ENCODE measurements at regions not wholly inside any gene's neighbourhood (a gene's known extent, or its start where the extent isn't known, plus 50 kb on each side); places are given as distances from the start of the nearest gene placed in this dataset.
"Not testable (repeated sequence)": the region's sequence is repeated elsewhere in the genome, so short reads cannot be mapped to it uniquely, and the experiment has no call there.

GRCh38 chr4:18524667-18525066 lies 503.1 kb upstream of the LCORL start:
- DNase-seq: no peak

GRCh38 chr4:18518098-18518497 lies 496.5 kb upstream of the LCORL start:
- no peak for DNase-seq

DNA sequence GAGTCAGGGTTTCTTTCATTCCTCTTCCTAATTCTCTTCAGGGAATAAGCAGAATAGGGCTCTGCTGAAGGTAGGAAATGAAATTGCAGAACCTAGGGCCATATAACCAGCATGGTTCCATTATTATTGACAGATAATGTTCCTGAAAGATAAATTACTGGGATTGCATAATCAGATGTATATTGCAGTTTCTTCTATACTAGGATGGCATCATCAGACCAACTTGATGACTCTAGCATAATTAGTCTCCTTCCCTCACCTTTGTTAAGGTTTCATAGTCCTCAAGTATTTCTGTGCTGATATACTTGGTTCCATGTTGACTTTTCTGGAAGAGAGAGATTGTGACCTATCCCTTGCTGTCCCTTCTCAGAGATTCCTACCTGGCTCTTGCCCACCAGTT lies 492.3 kb upstream of the LCORL start:
- no peak for DNase-seq

DNA sequence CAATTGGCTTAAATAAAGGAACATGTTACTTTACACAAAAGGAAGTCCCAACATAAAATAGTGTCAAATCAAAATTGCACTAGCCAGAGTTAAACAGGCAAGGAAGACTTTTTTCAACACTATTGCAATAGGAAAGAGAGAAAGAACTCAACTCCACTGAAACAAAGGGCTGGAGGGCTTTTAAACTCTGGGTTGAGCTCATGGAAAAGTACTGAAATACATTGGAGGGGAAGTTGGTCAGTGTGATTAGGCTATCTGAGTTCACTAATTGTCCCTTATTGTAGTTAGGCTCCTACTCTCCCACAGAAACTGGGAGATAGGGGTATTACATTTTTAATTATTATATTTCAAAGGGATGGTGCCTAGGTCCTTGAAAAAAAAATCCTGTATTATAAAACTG lies 491.2 kb upstream of the LCORL start:
- no peak for DNase-seq

GRCh38 chr4:18511727-18512126 lies 490.2 kb upstream of the LCORL start:
- DNase-seq: no peak

DNA sequence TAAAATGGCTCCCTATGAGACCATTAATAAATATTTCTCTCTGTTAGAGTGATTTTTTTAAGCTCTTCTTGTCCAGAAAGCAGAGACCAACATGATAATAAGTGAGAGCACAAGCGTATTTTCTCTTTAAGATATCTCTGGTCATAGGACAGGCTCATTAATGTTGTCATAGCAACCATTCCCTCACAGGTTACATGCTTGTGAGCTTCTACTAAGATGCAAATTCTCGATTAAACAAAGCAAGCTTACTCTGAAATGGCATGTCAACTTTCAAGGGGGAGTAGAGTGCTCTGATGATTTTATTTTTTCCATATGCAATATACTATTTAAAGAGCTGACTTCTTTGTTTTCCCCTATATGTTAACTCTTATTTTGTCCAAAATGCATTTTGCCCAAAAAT lies 487.2 kb upstream of the LCORL start:
- no peak for DNase-seq

DNA sequence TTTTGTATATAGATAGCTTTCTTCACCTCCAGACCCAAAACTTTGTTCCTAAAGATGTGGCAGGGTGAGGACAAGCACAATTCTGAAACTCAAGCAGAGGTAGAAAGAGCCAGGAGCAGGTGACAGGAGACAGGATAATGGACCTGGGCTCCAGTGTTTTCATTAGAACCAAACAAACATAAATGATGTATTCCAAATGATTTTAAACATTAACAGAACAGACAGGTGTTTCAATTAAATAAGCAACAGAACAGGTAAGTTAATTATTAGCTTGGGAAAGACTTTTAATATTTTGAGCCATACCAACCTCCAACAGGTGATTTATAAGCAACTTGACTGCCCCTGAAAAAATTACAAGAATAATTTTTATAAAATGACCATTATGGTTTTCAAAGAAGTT lies 459.4 kb upstream of the LCORL start:
- DNase-seq: no peak

DNA sequence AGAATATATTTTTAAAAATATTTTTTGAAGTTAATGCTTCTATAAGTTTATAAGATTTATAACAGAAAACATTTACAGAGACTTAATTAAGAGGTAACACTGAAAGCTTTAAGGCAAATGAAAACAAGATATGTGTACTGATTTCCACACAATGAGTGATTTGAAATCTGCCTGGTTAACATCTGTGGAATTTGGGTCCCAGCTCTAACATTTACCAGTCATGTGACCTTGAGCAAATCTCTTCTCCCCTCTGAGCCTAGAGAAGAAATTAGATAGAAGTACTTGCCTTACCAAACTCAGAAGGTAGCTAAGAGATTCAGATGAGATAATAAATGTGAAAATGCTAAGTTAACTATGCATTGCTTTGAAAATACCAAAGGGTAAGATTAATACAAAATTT lies 458.8 kb upstream of the LCORL start:
- DNase-seq: no peak

DNA sequence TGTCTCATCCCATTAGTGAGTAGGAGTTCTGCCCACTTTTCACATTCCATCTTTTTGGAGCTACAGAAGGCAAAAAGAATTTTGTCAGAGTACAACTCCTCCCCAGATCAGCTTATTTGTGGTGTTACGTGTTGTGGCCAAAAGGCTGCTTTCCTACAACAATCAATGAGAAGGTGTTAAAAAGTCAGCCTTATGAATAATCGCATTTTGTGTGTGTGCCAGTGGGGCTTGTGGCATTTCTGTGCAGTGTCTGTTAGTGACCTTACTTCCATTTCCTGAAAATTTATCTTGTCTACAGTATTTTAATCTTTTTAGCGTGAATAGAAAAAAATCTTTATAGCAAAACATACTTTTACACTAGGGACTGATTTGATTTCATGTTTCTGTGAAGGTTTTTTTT lies 458.3 kb upstream of the LCORL start:
- no peak for DNase-seq

DNA sequence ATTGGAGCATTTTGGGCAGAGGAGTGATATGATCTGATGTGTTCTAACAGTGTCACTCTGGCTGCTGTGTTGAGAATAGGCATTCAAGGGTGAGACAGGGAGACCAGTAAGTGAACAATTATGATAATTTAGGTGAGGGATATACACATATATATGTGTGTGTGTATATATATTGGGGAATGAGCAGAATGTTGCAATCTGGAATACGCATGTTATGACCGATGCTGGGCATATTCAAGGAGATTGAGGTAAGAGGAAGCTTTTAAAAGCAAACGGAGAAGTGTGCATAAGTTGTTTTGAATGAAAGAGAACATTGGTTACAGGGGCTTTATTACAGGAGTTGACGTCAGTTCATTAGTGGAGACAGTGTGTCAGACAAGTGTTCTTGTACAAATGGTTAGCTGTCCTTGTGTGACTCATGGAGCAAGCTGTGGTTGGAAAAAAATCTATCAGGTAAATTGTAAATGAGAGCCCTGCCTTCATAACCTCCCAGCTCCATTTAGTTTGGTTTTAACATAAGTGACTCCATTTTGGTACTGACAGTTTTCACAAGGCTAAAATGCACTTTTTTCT lies 442.5 kb upstream of the LCORL start:
- DNase-seq: no peak

DNA sequence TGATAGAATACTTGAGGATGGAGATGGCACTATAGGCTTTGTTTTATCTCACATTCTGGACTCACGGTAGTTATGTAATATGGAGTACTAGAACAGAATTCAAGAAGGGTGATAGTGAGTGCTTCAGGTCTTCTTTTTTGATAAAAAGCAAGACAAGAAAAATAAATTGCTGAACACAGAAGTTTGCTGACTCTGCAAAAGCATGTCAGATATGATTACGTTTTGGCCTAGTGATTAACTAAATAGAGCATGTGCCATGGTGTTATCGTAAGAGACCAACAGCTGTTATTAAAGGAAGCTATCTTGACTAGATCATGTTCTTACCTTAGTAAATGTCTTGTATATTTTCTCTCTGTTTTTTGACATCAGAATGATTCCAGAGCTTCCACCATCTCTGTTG lies 436.9 kb upstream of the LCORL start:
- no peak for DNase-seq

- no peak for DNase-seq
Observed at GRCh38 chr4:18454349-18454748, 432.8 kb upstream of the LCORL start.

GRCh38 chr4:18445110-18445509 lies 423.6 kb upstream of the LCORL start:
- DNase-seq: no peak

DNA sequence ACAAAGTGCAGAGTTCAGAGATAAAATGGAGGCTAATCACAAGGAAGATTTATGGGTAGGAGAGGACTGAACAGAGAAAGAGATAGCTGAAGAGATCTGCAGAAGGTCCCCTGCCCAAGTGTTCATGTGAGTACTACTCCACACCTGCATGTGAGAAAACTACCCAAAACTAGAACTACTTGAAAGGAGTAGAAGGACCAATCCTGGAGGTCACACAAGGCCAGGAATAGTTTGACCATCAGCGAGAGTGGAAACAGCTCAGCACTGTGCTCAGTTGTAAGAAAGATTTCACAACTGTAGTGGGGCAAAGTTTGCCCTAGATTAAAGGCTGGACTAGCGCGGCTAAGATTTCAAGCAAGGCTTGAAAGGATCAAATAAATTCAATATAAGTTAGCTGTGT lies 422.7 kb upstream of the LCORL start:
- no peak for DNase-seq

DNA sequence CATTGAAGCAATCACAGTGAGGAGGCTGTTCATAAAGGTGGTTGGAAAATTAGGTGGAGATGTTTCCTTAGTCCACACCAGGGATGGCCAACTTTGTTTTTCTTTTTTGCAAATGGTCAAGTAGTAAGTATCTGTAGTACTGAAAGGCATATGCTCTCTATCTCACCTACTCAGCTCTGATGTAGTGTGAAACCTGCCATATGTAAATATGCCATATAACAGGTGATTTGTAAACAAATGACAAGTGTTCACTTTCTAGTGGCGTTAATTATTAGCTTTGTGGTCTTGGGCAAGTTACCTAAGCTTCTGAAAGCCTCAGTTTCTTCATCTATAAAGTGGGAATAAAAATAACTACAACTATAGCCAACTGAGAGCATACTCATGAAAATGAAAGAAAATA lies 421.4 kb upstream of the LCORL start:
- no peak for DNase-seq

- DNase-seq: no peak
Observed at GRCh38 chr4:18441676-18442075, 420.1 kb upstream of the LCORL start.

DNA sequence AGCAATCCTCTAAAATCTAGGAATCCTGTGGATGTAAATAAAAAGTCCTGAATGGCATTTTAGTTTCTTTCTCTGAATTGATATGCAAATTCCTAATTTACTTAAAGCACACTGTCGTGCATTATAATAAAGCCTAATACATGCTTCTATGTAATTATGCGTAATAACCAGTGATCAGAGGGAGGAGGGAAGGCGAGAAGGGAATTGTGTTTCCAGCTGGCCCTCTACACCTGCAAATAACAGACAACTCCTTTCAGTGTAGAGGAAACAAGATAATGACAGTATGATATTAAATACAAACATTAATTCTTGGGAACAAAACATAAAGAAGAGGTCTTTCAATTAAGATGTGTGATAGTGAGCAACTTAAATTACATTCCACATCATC lies 419.6 kb upstream of the LCORL start:
- no peak for DNase-seq

- no peak for DNase-seq
Observed at GRCh38 chr4:18440527-18441202, 419.1 kb upstream of the LCORL start.

DNA sequence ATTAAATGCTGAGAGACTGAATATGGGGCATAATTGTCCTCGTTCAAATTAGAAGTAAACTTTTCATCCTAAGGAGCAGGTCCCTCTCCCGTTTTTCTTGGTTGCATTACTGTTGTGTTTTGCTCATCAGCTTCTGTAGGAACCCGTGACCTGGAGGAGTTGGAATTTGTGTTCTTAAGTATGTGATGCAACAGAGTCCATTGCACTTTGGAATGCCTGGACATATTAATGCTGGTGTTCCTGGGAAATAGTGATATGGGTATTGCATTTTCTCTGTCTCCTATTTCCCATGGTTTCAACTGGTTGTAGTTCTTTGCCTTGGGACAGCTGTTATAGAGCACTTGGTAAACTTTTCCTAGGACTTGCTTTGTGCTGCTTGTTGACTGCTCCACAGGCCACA lies 417.8 kb upstream of the LCORL start:
- DNase-seq: no peak

DNA sequence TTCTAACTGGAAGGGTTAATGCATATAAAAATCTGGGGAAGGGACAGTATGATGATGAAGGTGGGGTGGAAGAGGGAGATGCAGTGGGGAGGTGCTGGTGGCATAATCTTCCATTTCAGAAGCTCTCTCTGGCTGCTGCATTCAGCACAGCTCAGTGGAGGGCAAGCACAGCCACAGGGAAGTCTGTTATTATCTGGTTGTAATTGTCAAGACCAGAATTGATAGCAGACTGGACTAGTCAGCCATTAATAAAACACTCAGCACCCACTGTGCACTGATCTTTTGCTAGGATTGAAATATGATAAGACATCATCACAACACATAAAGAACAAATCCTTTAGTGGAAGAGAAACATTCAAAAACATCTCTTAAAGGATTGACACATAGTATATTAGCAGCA lies 414.2 kb upstream of the LCORL start:
- DNase-seq: no peak

- DNase-seq: no peak
Observed at GRCh38 chr4:18422685-18423084, 401.1 kb upstream of the LCORL start.

DNA sequence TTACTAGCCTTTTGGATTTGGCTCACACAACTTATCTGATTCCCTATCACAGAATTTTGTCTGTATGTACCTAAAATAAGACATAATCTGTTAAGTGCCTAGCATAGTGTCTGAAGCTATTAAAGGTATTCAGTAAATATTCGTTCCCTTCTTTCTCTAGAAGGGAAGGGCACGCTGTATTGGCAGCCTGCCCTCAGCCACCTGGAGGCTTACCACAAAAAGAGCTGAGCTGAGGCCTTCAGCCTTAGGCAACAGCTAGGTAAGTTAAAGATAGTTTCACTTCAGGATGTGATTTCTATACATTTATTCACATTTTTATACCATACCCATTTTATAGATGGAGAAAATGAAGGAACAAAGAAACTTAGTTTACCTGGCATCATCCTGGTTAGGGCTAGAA lies 400.0 kb upstream of the LCORL start:
- DNase-seq: no peak

DNA sequence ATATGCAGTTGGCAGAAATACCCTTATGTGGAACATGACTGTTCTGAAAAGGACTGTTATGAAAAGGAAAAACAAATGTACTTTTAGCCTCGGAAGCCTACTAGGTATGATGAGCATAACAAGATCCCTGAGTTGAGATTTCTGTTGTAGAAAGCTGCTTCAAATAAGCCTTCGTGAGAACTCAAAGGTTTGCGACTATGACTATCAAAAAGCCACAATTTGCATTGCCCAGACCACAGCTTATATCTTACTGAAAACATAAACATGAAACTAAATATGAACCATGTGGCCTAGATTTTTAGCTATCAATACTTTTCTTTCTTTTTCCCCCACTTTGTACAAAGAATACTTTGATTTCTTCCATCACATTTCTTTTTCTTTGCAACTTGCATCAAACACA lies 398.2 kb upstream of the LCORL start:
- DNase-seq: no peak

- DNase-seq: not testable (repeated sequence)
Observed at GRCh38 chr4:18418195-18418898, 396.8 kb upstream of the LCORL start.

DNA sequence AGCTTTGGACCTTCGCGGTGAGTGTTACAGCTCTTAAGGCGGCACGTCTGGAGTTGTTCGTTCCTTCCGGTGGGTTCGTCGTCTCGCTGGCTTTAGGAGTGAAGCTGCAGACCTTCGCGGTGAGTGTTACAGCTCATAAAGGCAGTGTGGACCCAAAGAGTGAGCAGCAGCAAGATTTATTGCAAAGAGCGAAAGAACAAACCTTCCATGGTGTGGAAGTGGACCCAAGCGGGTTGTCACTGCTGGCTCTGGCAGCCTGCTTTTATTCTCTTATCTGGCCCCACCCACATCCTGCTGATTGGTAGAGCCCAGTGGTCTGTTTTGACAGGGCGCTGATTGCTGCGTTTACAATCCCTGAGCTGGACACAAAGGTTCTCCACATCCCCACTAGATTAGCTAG lies 396.1 kb upstream of the LCORL start:
- DNase-seq: not testable (repeated sequence)

Measured in effector CD4-positive, alpha-beta T cell (primary cell).